H1 (cell line): ENCODE measurements at regions not wholly inside any gene's neighbourhood (a gene's known extent, or its start where the extent isn't known, plus 50 kb on each side); places are given as distances from the start of the nearest gene placed in this dataset.

ENCODE experiments used
- BCL11A ChIP-seq, 2 experiments: IDR thresholded peaks; one replicate each; pipeline ENCODE4 v1.6.1; 2011; ENCODE audit warnings: low read depth in 2 of 2, low read length in 2 of 2, mild to moderate bottlenecking in 2 of 2
- CTCF ChIP-seq, 3 experiments: IDR thresholded peaks; 1 replicate in 2 of 3; 2 replicates in 1 of 3; pipeline versions ENCODE4 v1.5.1 to v1.6.1; 2011; ENCODE audit warnings: low read length in 3 of 3, mild to moderate bottlenecking in 3 of 3, inconsistent platforms in 2 of 3, low read depth in 1 of 3, moderate library complexity in 1 of 3; ENCODE audit not compliant: insufficient read depth in 1 of 3; ENCODE audit errors: control extremely low read depth in 1 of 3
- EZH2 ChIP-seq: fragments of 200-600 bp; sonication (generic); IDR thresholded peaks from 2 replicates; pipeline ENCODE4 v1.7.1; 2012; ENCODE audit warnings: low read depth, mild to moderate bottlenecking, moderate library complexity, low read length, inconsistent platforms; ENCODE audit not compliant: severe bottlenecking
- KDM1A ChIP-seq: fragments of 200-600, 300-600 bp; sonication (generic); IDR thresholded peaks from 2 replicates; pipeline ENCODE4 v1.7.1; 2016; ENCODE audit warnings: mild to moderate bottlenecking, low read length, borderline replicate concordance
- POLR2A ChIP-seq, 2 experiments: IDR thresholded peaks; 1 replicate in 1 of 2; 2 replicates in 1 of 2; pipeline ENCODE4 v1.6.1; 2011; ENCODE audit warnings: low read depth in 2 of 2, low read length in 2 of 2, mild to moderate bottlenecking in 2 of 2; ENCODE audit errors: control extremely low read depth in 1 of 2
- POLR2AphosphoS5 ChIP-seq: IDR thresholded peaks from 2 replicates; pipeline ENCODE4 v1.6.1; 2011; ENCODE audit warnings: low read depth, low read length
- SIN3A ChIP-seq, 2 experiments: IDR thresholded peaks in 1 of 2; conservative IDR thresholded peaks in 1 of 2; 2 replicates each; pipeline ENCODE4 v1.6.1; 2011 to 2012; ENCODE audit warnings: low read length in 2 of 2, improper control_type of control experiment in 1 of 2, low read depth in 1 of 2, mild to moderate bottlenecking in 1 of 2
- TCF12 ChIP-seq: IDR thresholded peaks from 2 replicates; pipeline ENCODE4 v1.6.1; 2011; ENCODE audit warnings: low read depth, mild to moderate bottlenecking, low read length

DNA sequence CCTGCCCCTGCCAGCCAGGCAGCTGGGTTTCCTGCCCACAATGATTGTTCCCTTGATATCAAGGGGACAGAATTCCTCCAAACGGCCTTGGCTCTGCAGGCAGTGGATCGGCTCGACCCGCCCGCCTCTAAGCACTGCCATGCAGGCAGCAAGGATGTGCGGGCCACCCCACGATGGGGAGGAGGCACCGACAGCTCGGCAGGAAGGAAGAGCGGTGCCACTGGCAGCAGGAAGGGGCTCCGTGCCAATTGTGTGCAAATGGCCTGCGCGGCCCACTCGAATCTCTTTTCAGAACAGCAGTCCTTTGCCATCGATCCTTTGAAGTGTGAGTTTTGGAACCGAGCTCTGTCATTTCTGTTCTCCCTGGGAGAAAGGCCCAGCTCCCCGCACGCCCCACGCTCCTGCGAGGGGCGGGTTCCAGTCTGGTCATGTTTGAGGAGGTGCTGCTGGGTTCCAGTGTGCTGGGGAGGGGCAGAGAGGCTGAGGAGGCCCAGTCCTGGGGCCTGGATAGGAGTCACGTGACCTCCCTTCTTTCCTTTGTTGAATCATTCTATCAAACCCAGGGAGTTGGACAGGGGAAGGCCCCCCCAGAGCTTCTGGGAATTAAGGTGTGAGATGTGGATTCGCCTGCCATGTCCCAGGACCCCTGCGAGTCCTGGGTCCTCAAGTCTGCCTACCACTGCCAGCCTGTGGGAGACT is 406.0 kb downstream of the CTTN start:
- no peak for TF ChIP-seq POLR2AphosphoS5
- TF ChIP-seq BCL11A (IDR thresholded peaks at IDR 0.05; ENCODE audit: low read depth in 2 of 2, low read length in 2 of 2): no peak
- TF ChIP-seq KDM1A: no peak
- no peak for TF ChIP-seq TCF12
- no peak for TF ChIP-seq POLR2A (IDR thresholded peaks at IDR 0.05; ENCODE audit: control extremely low read depth in 1 of 2, low read depth in 2 of 2, low read length in 2 of 2)
- TF ChIP-seq CTCF (IDR thresholded peaks at IDR 0.05; ENCODE audit: control extremely low read depth in 1 of 3, insufficient read depth in 1 of 3, low read depth in 1 of 3, low read length in 3 of 3): no peak
- TF ChIP-seq SIN3A (conservative IDR thresholded peaks at IDR 0.05 in 1 of 2, IDR thresholded peaks at IDR 0.05 in 1 of 2; ENCODE audit: low read depth in 1 of 2, low read length in 2 of 2): no peak
- TF ChIP-seq EZH2: no peak
